GM18507 (cell line): ENCODE measurements at regions not wholly inside any gene's neighbourhood (a gene's known extent, or its start where the extent isn't known, plus 50 kb on each side); places are given as distances from the start of the nearest gene placed in this dataset.

Experiments
- DNase-seq: peaks from one replicate; pipeline ENCODE4 v3.0.0; 2011; ENCODE audit warnings: low read depth; ENCODE audit not compliant: insufficient read length; ENCODE audit errors: extremely low spot score
- FAIRE-seq: peaks from 2 replicates; lab custom pipeline; 2011; peaks lifted over from hg19 to GRCh38; lab: Jason Lieb, UNC

GRCh38 chr3:59469948-59470723 lies 420.3 kb upstream of the CFAP20DC start:
- DNase-seq (no peak), FAIRE-seq (peak; percentile 75)

- DNase-seq (no peak), FAIRE-seq (no peak)
Measured at GRCh38 chr3:59467476-59467875, 417.7 kb upstream of the CFAP20DC start.

- no peak for DNase-seq
- no peak for FAIRE-seq
Measured at GRCh38 chr3:59464187-59464586, 414.4 kb upstream of the CFAP20DC start.

GRCh38 chr3:59463253-59463652 lies 413.4 kb upstream of the CFAP20DC start:
- no peak for FAIRE-seq
- no peak for DNase-seq

- DNase-seq, result no peak
- FAIRE-seq, result no peak
Measured at GRCh38 chr3:59460068-59460467, 410.2 kb upstream of the CFAP20DC start.

- no peak for DNase-seq
- FAIRE-seq, result peak; percentile 74
Measured at GRCh38 chr3:59456852-59457485, 407.1 kb upstream of the CFAP20DC start.

- FAIRE-seq (no peak), DNase-seq (no peak)
Measured at GRCh38 chr3:59451800-59452746, 402.2 kb upstream of the CFAP20DC start.

- FAIRE-seq (peak; percentile 100), DNase-seq (peak; percentile 64)
Measured at GRCh38 chr3:59450946-59451763, 401.3 kb upstream of the CFAP20DC start.

- DNase-seq (no peak), FAIRE-seq (peak; percentile 46)
Measured at GRCh38 chr3:59450437-59450836, 400.6 kb upstream of the CFAP20DC start.

GRCh38 chr3:59446775-59447465 lies 397.1 kb upstream of the CFAP20DC start:
- FAIRE-seq (no peak), DNase-seq (no peak)

GRCh38 chr3:59444676-59445075 lies 394.9 kb upstream of the CFAP20DC start:
- DNase-seq, result no peak
- FAIRE-seq, result no peak

- FAIRE-seq, result peak; percentile 67
- DNase-seq, result no peak
Measured at GRCh38 chr3:59444294-59444671, 394.5 kb upstream of the CFAP20DC start.

- DNase-seq (no peak), FAIRE-seq (no peak)
Measured at GRCh38 chr3:59443618-59444293, 393.9 kb upstream of the CFAP20DC start.

- DNase-seq (no peak), FAIRE-seq (no peak)
Measured at GRCh38 chr3:59442046-59442445, 392.2 kb upstream of the CFAP20DC start.

- FAIRE-seq (no peak), DNase-seq (no peak)
Measured at GRCh38 chr3:59440285-59441028, 390.6 kb upstream of the CFAP20DC start.

GRCh38 chr3:59438492-59438891 lies 388.7 kb upstream of the CFAP20DC start:
- FAIRE-seq (no peak), DNase-seq (no peak)

- no peak for DNase-seq
- FAIRE-seq, result no peak
Measured at GRCh38 chr3:59436164-59436958, 386.5 kb upstream of the CFAP20DC start.
